GM21619 (cell line): ENCODE measurements at regions not wholly inside any gene's neighbourhood (a gene's known extent, or its start where the extent isn't known, plus 50 kb on each side); places are given as distances from the start of the nearest gene placed in this dataset.

ENCODE experiments used
- ATAC-seq: cut with Tn5 transposase; IDR thresholded peaks from one replicate; pipeline ENCODE4 v1.9.1; 2021; ENCODE audit not compliant: unreplicated experiment

GRCh38 chr18:27412556-27412955, 227.4 kb upstream of the CHST9 start:
- ATAC-seq, result no peak

GRCh38 chr18:27411911-27412310, 226.8 kb upstream of the CHST9 start:
- no peak for ATAC-seq

GRCh38 chr18:27411013-27411412, 225.9 kb upstream of the CHST9 start:
- no peak for ATAC-seq

- ATAC-seq, result no peak
Observed at GRCh38 chr18:27404855-27405254, 219.7 kb upstream of the CHST9 start.

GRCh38 chr18:27400001-27400400, 214.9 kb upstream of the CHST9 start:
- no peak for ATAC-seq

GRCh38 chr18:27395752-27396151, 210.6 kb upstream of the CHST9 start:
- no peak for ATAC-seq

- ATAC-seq, result no peak
Observed at GRCh38 chr18:27394687-27395086, 209.6 kb upstream of the CHST9 start.

GRCh38 chr18:27382567-27383216, 197.6 kb upstream of the CHST9 start:
- ATAC-seq, result no peak

- ATAC-seq, result peak; percentile 70
Observed at GRCh38 chr18:27378431-27379095, 193.5 kb upstream of the CHST9 start.

GRCh38 chr18:27377251-27377650, 192.1 kb upstream of the CHST9 start:
- no peak for ATAC-seq

GRCh38 chr18:27372386-27372785, 187.3 kb upstream of the CHST9 start:
- no peak for ATAC-seq

GRCh38 chr18:27366665-27367064, 181.6 kb upstream of the CHST9 start:
- no peak for ATAC-seq

- ATAC-seq, result no peak
Observed at GRCh38 chr18:27366151-27366550, 181.0 kb upstream of the CHST9 start.

- no peak for ATAC-seq
Observed at GRCh38 chr18:27363872-27364271, 178.8 kb upstream of the CHST9 start.

GRCh38 chr18:27361477-27361876, 176.4 kb upstream of the CHST9 start:
- ATAC-seq, result no peak

- no peak for ATAC-seq
Observed at GRCh38 chr18:27355308-27355707, 170.2 kb upstream of the CHST9 start.

GRCh38 chr18:27353273-27353672, 168.2 kb upstream of the CHST9 start:
- no peak for ATAC-seq

- ATAC-seq, result no peak
Observed at GRCh38 chr18:27349284-27349882, 164.3 kb upstream of the CHST9 start.

GRCh38 chr18:27331606-27332005, 146.5 kb upstream of the CHST9 start:
- no peak for ATAC-seq

GRCh38 chr18:27314996-27315395, 129.9 kb upstream of the CHST9 start:
- no peak for ATAC-seq

GRCh38 chr18:27313678-27314077, 128.6 kb upstream of the CHST9 start:
- ATAC-seq, result no peak

GRCh38 chr18:27312853-27313252, 127.7 kb upstream of the CHST9 start:
- ATAC-seq, result no peak
